ENCODE measurements at regions not wholly inside any gene's neighbourhood (a gene's known extent, or its start where the extent isn't known, plus 50 kb on each side); places are given as distances from the start of the nearest gene placed in this dataset.

DNA sequence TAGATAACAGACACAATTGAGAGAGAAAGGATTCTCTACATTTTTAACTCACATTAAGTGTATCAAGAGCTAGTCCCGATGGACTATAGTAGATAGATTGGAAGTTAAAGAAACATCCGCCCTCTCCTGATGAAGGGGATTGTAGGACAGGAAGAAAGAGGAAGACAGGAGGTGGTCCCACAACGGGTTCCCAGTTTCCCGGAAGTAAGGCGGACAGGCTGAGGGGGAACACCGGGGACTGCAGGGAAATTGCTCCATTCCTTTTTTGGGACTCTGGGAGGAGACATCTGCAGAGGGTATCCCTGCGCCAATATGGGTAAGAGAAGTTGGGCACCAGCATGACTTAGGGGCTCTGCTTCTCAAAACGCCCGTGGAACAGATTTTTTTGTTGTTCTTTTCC, 177.5 kb upstream of the ATF7IP start:
- no peak overlapping the region for H2BK12ac ChIP-seq (ENCODE audit: insufficient read length, low read depth, low read length)
- H3T11ph ChIP-seq (ENCODE audit: low read length): no peak overlapping the region
- H3K4me1 Mint-ChIP-seq: peaks cover 7 to 9% of the 10 kb centered on the region in 2 experiments
- TF ChIP-seq, protein P1, sequence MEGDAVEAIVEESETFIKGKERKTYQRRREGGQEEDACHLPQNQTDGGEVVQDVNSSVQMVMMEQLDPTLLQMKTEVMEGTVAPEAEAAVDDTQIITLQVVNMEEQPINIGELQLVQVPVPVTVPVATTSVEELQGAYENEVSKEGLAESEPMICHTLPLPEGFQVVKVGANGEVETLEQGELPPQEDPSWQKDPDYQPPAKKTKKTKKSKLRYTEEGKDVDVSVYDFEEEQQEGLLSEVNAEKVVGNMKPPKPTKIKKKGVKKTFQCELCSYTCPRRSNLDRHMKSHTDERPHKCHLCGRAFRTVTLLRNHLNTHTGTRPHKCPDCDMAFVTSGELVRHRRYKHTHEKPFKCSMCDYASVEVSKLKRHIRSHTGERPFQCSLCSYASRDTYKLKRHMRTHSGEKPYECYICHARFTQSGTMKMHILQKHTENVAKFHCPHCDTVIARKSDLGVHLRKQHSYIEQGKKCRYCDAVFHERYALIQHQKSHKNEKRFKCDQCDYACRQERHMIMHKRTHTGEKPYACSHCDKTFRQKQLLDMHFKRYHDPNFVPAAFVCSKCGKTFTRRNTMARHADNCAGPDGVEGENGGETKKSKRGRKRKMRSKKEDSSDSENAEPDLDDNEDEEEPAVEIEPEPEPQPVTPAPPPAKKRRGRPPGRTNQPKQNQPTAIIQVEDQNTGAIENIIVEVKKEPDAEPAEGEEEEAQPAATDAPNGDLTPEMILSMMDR (conservative IDR thresholded peaks at IDR 0.05): no peak
- H4K5ac ChIP-seq (ENCODE audit: insufficient read length, low read depth, low read length): no peak overlapping the region
- no peak overlapping the region for H3K23ac ChIP-seq (ENCODE audit: insufficient read length, low read depth, low read length)
- H3K79me2 ChIP-seq (ENCODE audit: insufficient read depth, low read length): no peaks in the 10 kb centered on the region
- H3K27ac Mint-ChIP-seq: no peak overlapping the region
- peaks cover 3% of the 10 kb centered on the region; the same call in 1 of the 2 replicates for H3K27me3 Mint-ChIP-seq (ENCODE audit: low read depth)
- no peak for DNase-seq
- no peak overlapping the region for H2BK120ac ChIP-seq (ENCODE audit: low read depth, low read length, poor library complexity, severe bottlenecking)
- H3K27ac ChIP-seq (ENCODE audit: insufficient read length, low read depth, low read length): no peak overlapping the region
- no peaks in the 10 kb centered on the region for H3K23me2 ChIP-seq (ENCODE audit: insufficient read length, low read depth, low read length, poor library complexity, severe bottlenecking)
- no peak overlapping the region for H3K9ac ChIP-seq (ENCODE audit: extremely low read depth, insufficient read length, low read length)
- H3K56ac ChIP-seq (ENCODE audit: insufficient read length, low read depth, low read length): no peak overlapping the region
- no peaks in the 10 kb centered on the region for H3K9me3 ChIP-seq (ENCODE audit: control insufficient read depth, low read depth, low read length)
- no CpG with 5 or more reads among the region's 9 CpGs for WGBS (ENCODE audit: extremely low coverage, insufficient read length, low lambda C conversion rate)
- no peak overlapping the region for H3K18ac ChIP-seq (ENCODE audit: insufficient read length, low read depth, low read length)
- H3K79me1 ChIP-seq (ENCODE audit: insufficient read depth, low read depth, low read length, poor library complexity, severe bottlenecking): no peaks in the 10 kb centered on the region
- H2BK5ac ChIP-seq (ENCODE audit: insufficient read length, low read length): no peak overlapping the region
- no peak overlapping the region for H3K4me3 Mint-ChIP-seq
- H4K20me1 ChIP-seq (ENCODE audit: control insufficient read depth, insufficient read depth, insufficient read length): no peaks in the 10 kb centered on the region
- no peak overlapping the region for H2AK5ac ChIP-seq (ENCODE audit: insufficient read length, low read length)
- H2BK20ac ChIP-seq (ENCODE audit: low read depth, low read length, poor library complexity, severe bottlenecking): no peak overlapping the region
- no peak overlapping the region for H3K14ac ChIP-seq (ENCODE audit: insufficient read depth, low read length)
- H4K91ac ChIP-seq (ENCODE audit: insufficient read length, low read depth, low read length): no peak overlapping the region
- no peak overlapping the region for H2BK15ac ChIP-seq (ENCODE audit: low read depth, low read length)
- no peaks in the 10 kb centered on the region for H3K36me3 Mint-ChIP-seq (ENCODE audit: insufficient read depth in 1 of 3, low read depth in 3 of 3)
- H3K4me1 ChIP-seq (ENCODE audit: insufficient read depth, low read length): no peaks in the 10 kb centered on the region
- H2AFZ ChIP-seq (ENCODE audit: low read length): no peak overlapping the region
- H3K9me3 Mint-ChIP-seq: no peaks in the 10 kb centered on the region
- H3K4me2 ChIP-seq (ENCODE audit: insufficient read depth, insufficient read length, low read length): no peak overlapping the region
- no peak overlapping the region for H4K8ac ChIP-seq (replicated peaks; ENCODE audit: insufficient read length, low read depth, low read length)
- no peak overlapping the region for H3K4ac ChIP-seq (ENCODE audit: low read depth, low read length)
- H3K27me3 ChIP-seq (ENCODE audit: insufficient read depth, low read length): no peaks in the 10 kb centered on the region
